GM21381 (cell line): ENCODE measurements at regions not wholly inside any gene's neighbourhood (a gene's known extent, or its start where the extent isn't known, plus 50 kb on each side); places are given as distances from the start of the nearest gene placed in this dataset.
"Not testable (repeated sequence)": the region's sequence is repeated elsewhere in the genome, so short reads cannot be mapped to it uniquely, and the experiment has no call there.

Source experiments
- ATAC-seq: cut with Tn5 transposase; IDR thresholded peaks from one replicate; pipeline ENCODE4 v1.9.1; 2021; ENCODE audit warnings: mild to moderate bottlenecking, moderate library complexity; ENCODE audit not compliant: unreplicated experiment

- not testable (repeated sequence) for ATAC-seq
These were observed 1151.1 kb upstream of the SORCS1 start for GRCh38 chr10:108315636-108316035.

GRCh38 chr10:108307925-108308312 is 1143.4 kb upstream of the SORCS1 start:
- ATAC-seq: no peak

- no peak for ATAC-seq
These were observed 1142.9 kb upstream of the SORCS1 start for GRCh38 chr10:108307250-108307924.

GRCh38 chr10:108303149-108303548 is 1138.6 kb upstream of the SORCS1 start:
- ATAC-seq: no peak

GRCh38 chr10:108301002-108301401 is 1136.5 kb upstream of the SORCS1 start:
- no peak for ATAC-seq

GRCh38 chr10:108290823-108291222 is 1126.3 kb upstream of the SORCS1 start:
- ATAC-seq: no peak

- ATAC-seq: no peak
These were observed 1111.6 kb upstream of the SORCS1 start for GRCh38 chr10:108275895-108276685.

- ATAC-seq: no peak
These were observed 1095.9 kb upstream of the SORCS1 start for GRCh38 chr10:108260383-108260906.

GRCh38 chr10:108254089-108254488 is 1089.6 kb upstream of the SORCS1 start:
- no peak for ATAC-seq

GRCh38 chr10:108252771-108253170 is 1088.3 kb upstream of the SORCS1 start:
- ATAC-seq: no peak

GRCh38 chr10:108250936-108251620 is 1086.6 kb upstream of the SORCS1 start:
- no peak for ATAC-seq

- ATAC-seq: no peak
These were observed 1085.4 kb upstream of the SORCS1 start for GRCh38 chr10:108249940-108250339.

GRCh38 chr10:108244443-108245228 is 1080.1 kb upstream of the SORCS1 start:
- ATAC-seq: no peak

GRCh38 chr10:108241166-108241565 is 1076.7 kb upstream of the SORCS1 start:
- no peak for ATAC-seq

GRCh38 chr10:108238261-108238660 is 1073.8 kb upstream of the SORCS1 start:
- ATAC-seq: no peak

GRCh38 chr10:108230478-108231170 is 1066.1 kb upstream of the SORCS1 start:
- no peak for ATAC-seq

GRCh38 chr10:108208732-108209131 is 1044.2 kb upstream of the SORCS1 start:
- no peak for ATAC-seq

GRCh38 chr10:108208038-108208437 is 1043.5 kb upstream of the SORCS1 start:
- no peak for ATAC-seq

- ATAC-seq: no peak
These were observed 1040.2 kb upstream of the SORCS1 start for GRCh38 chr10:108204528-108205305.
